GM12878 (cell line): ENCODE measurements at regions not wholly inside any gene's neighbourhood (a gene's known extent, or its start where the extent isn't known, plus 50 kb on each side); places are given as distances from the start of the nearest gene placed in this dataset.

ENCODE experiments used
- JUNB ChIP-seq: IDR thresholded peaks from 2 replicates; pipeline ENCODE4 v1.6.1; 2016; ENCODE audit warnings: antibody characterized with exemption, mild to moderate bottlenecking
- REST ChIP-seq: IDR thresholded peaks from 2 replicates; pipeline ENCODE4 v1.6.1; 2012; ENCODE audit warnings: mild to moderate bottlenecking, low read depth, low read length
- SUPT20H ChIP-seq: IDR thresholded peaks from 2 replicates; pipeline ENCODE4 v1.6.1; 2011; ENCODE audit warnings: low read depth, mild to moderate bottlenecking, low read length, moderate library complexity, borderline replicate concordance; ENCODE audit not compliant: control insufficient read depth
- TF ChIP-seq, protein P1 (sequence below), 3 experiments: IDR thresholded peaks in 2 of 3; conservative IDR thresholded peaks in 1 of 3; 2 replicates each; pipeline ENCODE4 v1.5.1; 2011; ENCODE audit warnings: low read depth in 3 of 3, low read length in 3 of 3, mild to moderate bottlenecking in 3 of 3, control low read depth in 2 of 3, moderate library complexity in 2 of 3, inconsistent platforms in 1 of 3, mixed read lengths in 1 of 3; ENCODE audit not compliant: control insufficient read depth in 2 of 3, insufficient read depth in 1 of 3; ENCODE audit errors: extremely low read depth in 1 of 3

GRCh38 chr11:101810546-101810945, 104.3 kb upstream of the CEP126 start:
- TF ChIP-seq JUNB, result no peak
- no peak for TF ChIP-seq SUPT20H
- TF ChIP-seq, protein P1, sequence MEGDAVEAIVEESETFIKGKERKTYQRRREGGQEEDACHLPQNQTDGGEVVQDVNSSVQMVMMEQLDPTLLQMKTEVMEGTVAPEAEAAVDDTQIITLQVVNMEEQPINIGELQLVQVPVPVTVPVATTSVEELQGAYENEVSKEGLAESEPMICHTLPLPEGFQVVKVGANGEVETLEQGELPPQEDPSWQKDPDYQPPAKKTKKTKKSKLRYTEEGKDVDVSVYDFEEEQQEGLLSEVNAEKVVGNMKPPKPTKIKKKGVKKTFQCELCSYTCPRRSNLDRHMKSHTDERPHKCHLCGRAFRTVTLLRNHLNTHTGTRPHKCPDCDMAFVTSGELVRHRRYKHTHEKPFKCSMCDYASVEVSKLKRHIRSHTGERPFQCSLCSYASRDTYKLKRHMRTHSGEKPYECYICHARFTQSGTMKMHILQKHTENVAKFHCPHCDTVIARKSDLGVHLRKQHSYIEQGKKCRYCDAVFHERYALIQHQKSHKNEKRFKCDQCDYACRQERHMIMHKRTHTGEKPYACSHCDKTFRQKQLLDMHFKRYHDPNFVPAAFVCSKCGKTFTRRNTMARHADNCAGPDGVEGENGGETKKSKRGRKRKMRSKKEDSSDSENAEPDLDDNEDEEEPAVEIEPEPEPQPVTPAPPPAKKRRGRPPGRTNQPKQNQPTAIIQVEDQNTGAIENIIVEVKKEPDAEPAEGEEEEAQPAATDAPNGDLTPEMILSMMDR (IDR thresholded peaks at IDR 0.05 in 2 of 3, conservative IDR thresholded peaks at IDR 0.05 in 1 of 3; ENCODE audit: control insufficient read depth in 2 of 3, extremely low read depth in 1 of 3, insufficient read depth in 1 of 3, low read depth in 3 of 3, low read length in 3 of 3), result no peak
- no peak for TF ChIP-seq REST
